ENCODE measurements at regions not wholly inside any gene's neighbourhood (a gene's known extent, or its start where the extent isn't known, plus 50 kb on each side); places are given as distances from the start of the nearest gene placed in this dataset.
A peak's percentile ranks its signal among the peaks of the same experiment; 100 is the strongest.
"Not testable (repeated sequence)": the region's sequence is repeated elsewhere in the genome, so short reads cannot be mapped to it uniquely, and the experiment has no call there.

- Mint-ChIP-seq H3K27me3 (peaks cover 0 to 6% of the 10 kb centered on the region in 2 donors), H3K9me3 (no peaks in the 10 kb centered on the region), H3K4me1 (no peaks in the 10 kb centered on the region), H3K27ac (no peak overlapping the region), H3K36me3 (no peaks in the 10 kb centered on the region), H3K4me3 (no peak overlapping the region)
- WGBS (ENCODE audit: insufficient coverage) = 32% methylated on average over 8 of the region's 18 CpGs
- ATAC-seq (replicated peaks in 1 of 4) = no peak
- Histone ChIP-seq H3K27me3 (replicated peaks in 1 of 2; ENCODE audit: control insufficient read depth in 2 of 2, extremely low read depth in 1 of 2, insufficient read depth in 2 of 2, low read length in 1 of 2) (peaks cover 0 to 6% of the 10 kb centered on the region in 2 experiments), H3K4me1 (ENCODE audit: control insufficient read depth in 1 of 2, extremely low read depth in 1 of 2, insufficient read depth in 2 of 2, low read length in 2 of 2) (peaks cover 0 to 3% of the 10 kb centered on the region in 2 experiments), H3K9me3 (no peaks in the 10 kb centered on the region), H3K4me3 (ENCODE audit: control insufficient read depth in 1 of 2, extremely low read depth in 1 of 2, low read length in 1 of 2) (no peak overlapping the region), H3K36me3 (ENCODE audit: control insufficient read depth in 2 of 2, extremely low read depth in 1 of 2, insufficient read depth in 1 of 2, low read length in 1 of 2) (no peaks in the 10 kb centered on the region), H3K27ac (ENCODE audit: low read length) (no peak overlapping the region)
- DNase-seq = peak in 2 of 35 experiments; percentile 1 to 5
- ChIA-PET POLR2A (no interaction called here), CTCF (no interaction called here)
Observed at GRCh38 chrY:19549671-19550466, 194.7 kb downstream of the KDM5D start.

- no peaks in the 10 kb centered on the region for H3K36me3 Mint-ChIP-seq
- ChIA-PET POLR2A (no interaction called here), CTCF (no interaction called here)
- DNase-seq (peak in 1 of 35 experiments; percentile 1), ATAC-seq (replicated peaks in 1 of 4) (no peak)
- H3K4me3 ChIP-seq (ENCODE audit: control insufficient read depth in 1 of 2, extremely low read depth in 1 of 2, low read length in 1 of 2) = no peak overlapping the region
- no peak overlapping the region for H3K4me3 Mint-ChIP-seq
- no peaks in the 10 kb centered on the region for H3K4me1 ChIP-seq (ENCODE audit: control insufficient read depth in 1 of 2, extremely low read depth in 1 of 2, insufficient read depth in 2 of 2, low read length in 2 of 2)
- H3K9me3 Mint-ChIP-seq = no peaks in the 10 kb centered on the region
- H3K36me3 ChIP-seq (ENCODE audit: control insufficient read depth in 2 of 2, extremely low read depth in 1 of 2, insufficient read depth in 1 of 2, low read length in 1 of 2) = no peaks in the 10 kb centered on the region
- H3K27ac ChIP-seq (ENCODE audit: low read length) = no peak overlapping the region
- H3K27me3 ChIP-seq (replicated peaks in 1 of 2; ENCODE audit: control insufficient read depth in 2 of 2, extremely low read depth in 1 of 2, insufficient read depth in 2 of 2, low read length in 1 of 2) = peaks cover 0 to 7% of the 10 kb centered on the region in 2 experiments
- WGBS (ENCODE audit: insufficient coverage) = 65% methylated on average over 11 of the region's 31 CpGs
- H3K9me3 ChIP-seq = no peaks in the 10 kb centered on the region
- H3K4me1 Mint-ChIP-seq = peaks cover 0 to 3% (median 0%) of the 10 kb centered on the region in 3 donors
- H3K27me3 Mint-ChIP-seq = no peaks in the 10 kb centered on the region
- no peak overlapping the region for H3K27ac Mint-ChIP-seq
Observed at GRCh38 chrY:19541475-19542306, 202.8 kb downstream of the KDM5D start.

GRCh38 chrY:19535697-19536096 lies 208.8 kb downstream of the KDM5D start:
- H3K27me3 Mint-ChIP-seq; H3K9me3 Mint-ChIP-seq; H3K36me3 Mint-ChIP-seq; CTCF ChIA-PET; H3K4me1 ChIP-seq (ENCODE audit: control insufficient read depth in 1 of 2, extremely low read depth in 1 of 2, insufficient read depth in 2 of 2, low read length in 2 of 2); H3K4me3 ChIP-seq (ENCODE audit: control insufficient read depth in 1 of 2, extremely low read depth in 1 of 2, low read length in 1 of 2); H3K36me3 ChIP-seq (ENCODE audit: control insufficient read depth in 2 of 2, extremely low read depth in 1 of 2, insufficient read depth in 1 of 2, low read length in 1 of 2); H3K27ac ChIP-seq (ENCODE audit: low read length); POLR2A ChIA-PET; ATAC-seq (replicated peaks in 1 of 4); H3K4me3 Mint-ChIP-seq; H3K27me3 ChIP-seq (replicated peaks in 1 of 2; ENCODE audit: control insufficient read depth in 2 of 2, extremely low read depth in 1 of 2, insufficient read depth in 2 of 2, low read length in 1 of 2); H3K4me1 Mint-ChIP-seq; H3K9me3 ChIP-seq; H3K27ac Mint-ChIP-seq; DNase-seq: not testable (repeated sequence)
- WGBS (ENCODE audit: insufficient coverage) = 100% methylated on average over 1 of the region's 14 CpGs

- H3K4me1 Mint-ChIP-seq = peaks cover 0 to 6% (median 0%) of the 10 kb centered on the region in 3 donors
- H3K9me3 Mint-ChIP-seq = peaks cover 0 to 4% (median 0%) of the 10 kb centered on the region in 3 donors
- ChIA-PET CTCF (no interaction called here), POLR2A (no interaction called here)
- DNase-seq = no peak
- no peak for ATAC-seq (replicated peaks in 1 of 4)
- Histone ChIP-seq H3K27me3 (replicated peaks in 1 of 2; ENCODE audit: control insufficient read depth in 2 of 2, extremely low read depth in 1 of 2, insufficient read depth in 2 of 2, low read length in 1 of 2) (no peaks in the 10 kb centered on the region), H3K4me3 (ENCODE audit: control insufficient read depth in 1 of 2, extremely low read depth in 1 of 2, low read length in 1 of 2) (no peak overlapping the region), H3K9me3 (no peaks in the 10 kb centered on the region), H3K36me3 (ENCODE audit: control insufficient read depth in 2 of 2, extremely low read depth in 1 of 2, insufficient read depth in 1 of 2, low read length in 1 of 2) (no peaks in the 10 kb centered on the region), H3K27ac (ENCODE audit: low read length) (no peak overlapping the region), H3K4me1 (ENCODE audit: control insufficient read depth in 1 of 2, extremely low read depth in 1 of 2, insufficient read depth in 2 of 2, low read length in 2 of 2) (no peaks in the 10 kb centered on the region)
- H3K27ac Mint-ChIP-seq = no peak overlapping the region
- peaks cover 4% of the 10 kb centered on the region for H3K36me3 Mint-ChIP-seq
- no peak overlapping the region for H3K4me3 Mint-ChIP-seq
- H3K27me3 Mint-ChIP-seq = no peaks in the 10 kb centered on the region
Observed at GRCh38 chrY:19521976-19522375, 222.6 kb downstream of the KDM5D start.

GRCh38 chrY:19503092-19503449 lies 241.5 kb downstream of the KDM5D start:
- Histone ChIP-seq H3K4me3 (ENCODE audit: control insufficient read depth in 1 of 2, extremely low read depth in 1 of 2, low read length in 1 of 2) (peak overlapping the region in 1 of 2 donors; percentile 66), H3K27ac (ENCODE audit: low read length) (peak overlapping the region; percentile 69), H3K27me3 (replicated peaks in 1 of 2; ENCODE audit: control insufficient read depth in 2 of 2, extremely low read depth in 1 of 2, insufficient read depth in 2 of 2, low read length in 1 of 2) (no peaks in the 10 kb centered on the region), H3K9me3 (no peaks in the 10 kb centered on the region), H3K4me1 (ENCODE audit: control insufficient read depth in 1 of 2, extremely low read depth in 1 of 2, insufficient read depth in 2 of 2, low read length in 2 of 2) (peaks cover 0 to 21% of the 10 kb centered on the region in 2 experiments), H3K36me3 (ENCODE audit: control insufficient read depth in 2 of 2, extremely low read depth in 1 of 2, insufficient read depth in 1 of 2, low read length in 1 of 2) (no peaks in the 10 kb centered on the region)
- ChIA-PET POLR2A (interaction anchor here in 1 of 2 donors (1.5 kb wide), 1 partner anchor 65 kb away, joined by 3 read pairs; no protein-coding TSS in a partner anchor), CTCF (interaction anchor here in 1 of 2 donors (0.8 to 1.5 kb wide), 4 partner anchors 65 to 73 kb away, joined by 3 to 6 read pairs (median 4); no protein-coding TSS in a partner anchor)
- peak overlapping the region in 1 of 2 donors; percentile 93 for H3K27ac Mint-ChIP-seq
- no peaks in the 10 kb centered on the region for H3K9me3 Mint-ChIP-seq
- peaks cover 0 to 38% (median 0%) of the 10 kb centered on the region in 3 donors for H3K4me1 Mint-ChIP-seq
- H3K4me3 Mint-ChIP-seq = peak overlapping the region in 1 of 3 donors; percentile 91
- peak in 2 of 4 experiments; percentile 35 to 44 for ATAC-seq (replicated peaks in 1 of 4)
- no peaks in the 10 kb centered on the region for H3K36me3 Mint-ChIP-seq
- no peaks in the 10 kb centered on the region for H3K27me3 Mint-ChIP-seq
- DNase-seq = peak in 19 of 35 experiments; percentile 3 to 61 (median 24)
- WGBS (ENCODE audit: insufficient coverage) = no CpG with 5 or more reads among the region's 15 CpGs

All from T-cell (primary cell).